AG10803 (cell line): ENCODE measurements at regions not wholly inside any gene's neighbourhood (a gene's known extent, or its start where the extent isn't known, plus 50 kb on each side); places are given as distances from the start of the nearest gene placed in this dataset.
"Not testable (repeated sequence)": the region's sequence is repeated elsewhere in the genome, so short reads cannot be mapped to it uniquely, and the experiment has no call there.

ENCODE experiments used
- DNase-seq: peaks from one replicate; pipeline ENCODE4 v3.0.0; 2010; ENCODE audit warnings: low read depth
- H3K4me3 ChIP-seq: 2 replicates; pipeline ENCODE4 v1.5.1; 2011; ENCODE audit warnings: mild to moderate bottlenecking, low read length, control low read depth
- CTCF ChIP-seq: conservative IDR thresholded peaks from 2 replicates; pipeline ENCODE4 v1.5.1; 2011; ENCODE audit warnings: mild to moderate bottlenecking, low read length, control low read depth, inconsistent platforms

- no peak for TF ChIP-seq CTCF
- no peak overlapping the region for H3K4me3 ChIP-seq
- DNase-seq = no peak
Measured at GRCh38 chr13:65722506-65722905, 1507.6 kb downstream of the PCDH9 start.

- no peak for DNase-seq
- H3K4me3 ChIP-seq = no peak overlapping the region
- no peak for TF ChIP-seq CTCF
Measured at GRCh38 chr13:65719831-65720230, 1510.3 kb downstream of the PCDH9 start.

- no peak for DNase-seq
- no peak overlapping the region for H3K4me3 ChIP-seq
- no peak for TF ChIP-seq CTCF
Measured at GRCh38 chr13:65710514-65710913, 1519.6 kb downstream of the PCDH9 start.

- TF ChIP-seq CTCF = no peak
- DNase-seq = no peak
- no peak overlapping the region for H3K4me3 ChIP-seq
Measured at GRCh38 chr13:65697843-65698242, 1532.3 kb downstream of the PCDH9 start.

- DNase-seq = peak; percentile 1
- no peak for TF ChIP-seq CTCF
- no peak overlapping the region for H3K4me3 ChIP-seq
Measured at GRCh38 chr13:65679240-65679639, 1550.9 kb downstream of the PCDH9 start.

GRCh38 chr13:65677906-65678305 is 1552.2 kb downstream of the PCDH9 start:
- TF ChIP-seq CTCF = 0 out of 2 replicates have a peak, but pooled peaks have one; percentile 5
- DNase-seq = peak; percentile 10
- no peak overlapping the region for H3K4me3 ChIP-seq

GRCh38 chr13:65675383-65675782 is 1554.8 kb downstream of the PCDH9 start:
- DNase-seq, H3K4me3 ChIP-seq: not testable (repeated sequence)

- DNase-seq = no peak
- TF ChIP-seq CTCF = no peak
- H3K4me3 ChIP-seq = no peak overlapping the region
Measured at GRCh38 chr13:65670014-65670625, 1560.0 kb downstream of the PCDH9 start.
